ENCODE measurements at regions not wholly inside any gene's neighbourhood (a gene's known extent, or its start where the extent isn't known, plus 50 kb on each side); places are given as distances from the start of the nearest gene placed in this dataset.

DNA sequence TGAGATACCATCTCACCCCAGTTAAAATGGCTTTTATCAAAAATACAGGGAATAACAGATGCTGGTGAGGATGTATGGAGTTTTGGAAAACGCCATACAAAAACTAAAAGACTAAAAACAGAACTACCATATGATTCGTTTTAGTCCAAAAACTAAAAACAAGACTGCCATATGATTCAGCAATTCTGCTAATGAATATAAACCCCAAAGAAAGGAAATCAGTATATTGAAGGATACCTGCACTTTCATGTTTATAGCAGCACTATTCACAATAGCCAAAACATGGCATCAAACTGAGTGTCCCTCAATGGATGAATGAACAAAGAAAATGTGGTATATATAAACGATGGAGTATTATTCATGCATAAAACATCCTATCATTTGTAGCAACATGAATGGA, 224.4 kb upstream of the MC4R start:
- TF ChIP-seq, protein P1, sequence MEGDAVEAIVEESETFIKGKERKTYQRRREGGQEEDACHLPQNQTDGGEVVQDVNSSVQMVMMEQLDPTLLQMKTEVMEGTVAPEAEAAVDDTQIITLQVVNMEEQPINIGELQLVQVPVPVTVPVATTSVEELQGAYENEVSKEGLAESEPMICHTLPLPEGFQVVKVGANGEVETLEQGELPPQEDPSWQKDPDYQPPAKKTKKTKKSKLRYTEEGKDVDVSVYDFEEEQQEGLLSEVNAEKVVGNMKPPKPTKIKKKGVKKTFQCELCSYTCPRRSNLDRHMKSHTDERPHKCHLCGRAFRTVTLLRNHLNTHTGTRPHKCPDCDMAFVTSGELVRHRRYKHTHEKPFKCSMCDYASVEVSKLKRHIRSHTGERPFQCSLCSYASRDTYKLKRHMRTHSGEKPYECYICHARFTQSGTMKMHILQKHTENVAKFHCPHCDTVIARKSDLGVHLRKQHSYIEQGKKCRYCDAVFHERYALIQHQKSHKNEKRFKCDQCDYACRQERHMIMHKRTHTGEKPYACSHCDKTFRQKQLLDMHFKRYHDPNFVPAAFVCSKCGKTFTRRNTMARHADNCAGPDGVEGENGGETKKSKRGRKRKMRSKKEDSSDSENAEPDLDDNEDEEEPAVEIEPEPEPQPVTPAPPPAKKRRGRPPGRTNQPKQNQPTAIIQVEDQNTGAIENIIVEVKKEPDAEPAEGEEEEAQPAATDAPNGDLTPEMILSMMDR (IDR thresholded peaks at IDR 0.05 in 8 of 11, conservative IDR thresholded peaks at IDR 0.05 in 3 of 11): no peak
- TF ChIP-seq POLR2A (IDR thresholded peaks at IDR 0.05): no peak
